NCI-H187 (cell line): ENCODE measurements at regions not wholly inside any gene's neighbourhood (a gene's known extent, or its start where the extent isn't known, plus 50 kb on each side); places are given as distances from the start of the nearest gene placed in this dataset.
A peak's percentile ranks its signal among the peaks of the same experiment; 100 is the strongest.
"Not testable (repeated sequence)": the region's sequence is repeated elsewhere in the genome, so short reads cannot be mapped to it uniquely, and the experiment has no call there.

ENCODE experiments used
- DNase-seq, 2 experiments: peaks; one replicate each; lab custom pipeline; 2025; lab: John Stamatoyannopoulos, UW

- DNase-seq = peak in 1 of 2 experiments; percentile 27
Observed at GRCh38 chr14:106308839-106309389, 782.5 kb downstream of the TMEM121 start.

- no peak for DNase-seq
Observed at GRCh38 chr14:106309423-106309822, 783.0 kb downstream of the TMEM121 start.

DNA sequence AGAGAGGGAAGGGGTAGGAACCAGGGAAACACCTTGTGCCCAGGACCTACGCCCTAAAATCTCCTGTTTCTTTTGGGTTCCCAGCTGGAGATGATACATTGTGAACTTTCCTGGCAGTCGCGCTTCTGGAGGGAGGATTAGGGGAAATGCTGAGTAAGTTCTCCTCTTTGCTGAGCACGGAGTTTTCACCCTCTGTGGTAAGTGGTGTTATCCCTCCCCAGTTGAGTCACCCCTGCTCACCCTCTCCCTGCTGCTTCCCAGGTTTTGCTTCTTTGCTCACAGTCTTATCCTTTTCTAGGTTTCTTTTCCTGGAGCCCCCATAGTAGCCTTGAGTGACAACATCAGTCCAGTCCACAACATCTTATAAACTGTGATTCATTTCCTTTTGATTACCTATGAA lies 789.1 kb downstream of the TMEM121 start:
- no peak for DNase-seq

DNA sequence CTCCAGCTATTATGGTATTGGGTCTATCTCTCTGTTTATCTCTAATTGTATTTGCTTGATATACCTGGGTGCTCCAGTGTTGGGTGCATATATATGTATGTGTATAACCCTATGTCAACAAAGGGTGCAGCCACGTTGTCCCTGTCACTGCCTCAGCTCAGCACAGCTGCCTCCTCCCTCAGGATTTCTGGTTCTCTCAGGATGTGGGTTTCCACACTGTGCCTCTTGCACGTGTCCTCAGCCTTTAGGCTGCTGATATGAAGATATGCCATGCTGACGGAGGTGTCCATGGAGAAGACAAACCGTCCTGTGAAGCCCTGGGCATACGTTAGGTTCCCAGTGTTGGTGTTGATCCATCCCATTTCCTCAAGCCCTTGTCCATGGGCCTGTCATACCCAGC lies 791.2 kb downstream of the TMEM121 start:
- no peak for DNase-seq

GRCh38 chr14:106318700-106319099 lies 792.3 kb downstream of the TMEM121 start:
- no peak for DNase-seq

GRCh38 chr14:106323970-106324369 lies 797.6 kb downstream of the TMEM121 start:
- DNase-seq = not testable (repeated sequence)

- no peak for DNase-seq
Observed at GRCh38 chr14:106327234-106327633, 800.9 kb downstream of the TMEM121 start.

- not testable (repeated sequence) for DNase-seq
Observed at GRCh38 chr14:106327702-106328353, 801.4 kb downstream of the TMEM121 start.

DNA sequence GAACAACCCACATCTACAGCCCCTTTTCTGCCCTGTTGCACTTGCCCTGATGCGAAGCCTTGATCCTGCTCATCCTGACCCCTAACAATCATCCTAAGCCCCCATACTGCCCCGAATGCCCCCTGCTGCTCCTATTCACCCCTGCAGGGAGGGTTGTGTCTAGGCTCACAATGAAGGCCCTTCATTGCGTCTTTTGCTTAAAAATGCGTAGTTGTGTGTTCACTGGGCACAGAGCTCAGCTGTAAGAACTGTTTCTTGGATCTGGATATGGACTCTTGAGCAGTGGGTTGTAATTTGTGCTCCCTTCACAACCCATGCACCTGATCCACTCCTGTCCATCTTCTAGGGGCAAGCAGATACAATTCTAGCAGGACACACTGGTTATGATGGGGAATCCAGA lies 802.9 kb downstream of the TMEM121 start:
- not testable (repeated sequence) for DNase-seq

DNA sequence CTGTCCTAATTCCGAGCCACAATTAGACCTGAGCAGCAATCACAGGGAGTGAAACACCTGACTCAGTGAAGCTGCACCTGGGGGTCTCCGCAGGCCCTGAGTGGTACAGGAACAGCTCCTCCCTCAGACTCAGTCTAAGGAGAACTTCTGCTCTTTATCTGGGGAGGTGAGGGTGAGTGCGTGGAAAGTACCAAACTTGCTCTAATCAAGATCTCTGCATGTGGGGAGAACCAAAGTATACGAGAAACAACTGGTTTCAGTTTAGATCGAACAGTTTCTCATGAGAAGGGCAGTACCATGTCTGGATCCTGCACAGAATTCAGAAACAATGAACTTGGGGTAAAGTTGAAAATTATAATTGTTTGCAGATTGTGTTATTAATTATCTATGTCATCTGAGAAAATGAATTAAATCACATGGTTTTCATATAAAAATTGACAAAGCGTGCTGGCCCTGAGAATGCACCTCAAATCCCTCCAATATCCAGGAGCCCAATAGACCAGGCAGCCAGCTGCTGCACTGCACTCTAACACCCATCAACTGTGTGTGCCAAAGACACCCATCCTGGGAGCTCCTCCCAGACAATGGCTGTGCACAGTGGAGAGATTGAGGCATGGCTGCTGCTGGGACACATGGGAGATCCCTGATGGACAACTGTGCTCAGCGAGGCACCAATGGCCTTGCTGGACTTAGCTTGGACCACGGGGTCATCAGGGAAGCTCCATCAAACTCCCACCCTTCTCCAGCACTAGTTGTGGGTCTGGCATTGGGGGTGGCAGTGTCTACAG lies 803.8 kb downstream of the TMEM121 start:
- DNase-seq = not testable (repeated sequence)

DNA sequence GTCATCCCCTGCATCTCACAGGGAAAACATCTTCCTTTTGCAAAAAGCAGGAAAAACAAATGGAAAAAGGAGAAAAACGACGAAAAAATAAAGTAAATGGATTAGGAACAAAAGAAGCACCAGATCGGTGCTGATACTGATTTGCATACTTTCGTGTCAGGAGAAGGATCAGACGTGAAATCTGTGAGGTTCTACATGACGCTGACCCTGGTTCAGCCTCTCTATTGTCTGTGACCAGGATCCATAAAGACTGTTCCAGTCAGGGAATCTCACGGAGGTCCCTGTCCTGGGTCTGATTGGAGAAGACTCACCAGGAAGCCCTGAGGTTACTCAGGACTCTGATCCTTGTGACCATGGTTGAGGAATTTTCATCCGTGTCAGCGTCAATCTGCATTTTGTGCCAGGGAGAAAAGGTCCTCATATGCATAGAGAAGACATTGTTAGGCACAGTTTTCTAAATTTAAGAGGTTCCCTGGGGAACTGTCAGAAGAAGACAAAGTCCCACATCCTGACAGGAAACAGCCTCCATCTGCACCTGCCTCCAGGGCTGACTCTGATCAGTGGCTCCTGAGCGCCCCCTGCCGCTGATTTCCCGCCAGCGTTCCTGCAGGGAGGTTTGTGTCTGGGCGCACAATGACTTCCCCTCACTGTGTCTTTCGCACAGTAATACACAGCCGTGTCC lies 808.2 kb downstream of the TMEM121 start:
- not testable (repeated sequence) for DNase-seq

DNA sequence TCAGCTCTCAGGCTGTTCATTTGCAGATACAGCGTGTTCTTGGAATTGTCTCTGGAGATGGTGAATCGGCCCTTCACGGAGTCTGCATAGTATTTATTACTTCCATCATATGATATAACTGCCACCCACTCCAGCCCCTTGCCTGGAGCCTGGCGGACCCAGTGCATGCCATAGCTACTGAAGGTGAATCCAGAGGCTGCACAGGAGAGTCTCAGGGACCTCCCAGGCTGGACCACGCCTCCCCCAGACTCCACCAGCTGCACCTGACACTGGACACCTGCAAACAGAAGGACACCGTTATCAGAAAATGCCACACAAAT lies 808.7 kb downstream of the TMEM121 start:
- not testable (repeated sequence) for DNase-seq

- not testable (repeated sequence) for DNase-seq
Observed at GRCh38 chr14:106338775-106339174, 812.4 kb downstream of the TMEM121 start.

- DNase-seq = not testable (repeated sequence)
Observed at GRCh38 chr14:106340658-106341057, 814.3 kb downstream of the TMEM121 start.

GRCh38 chr14:106341161-106341560 lies 814.8 kb downstream of the TMEM121 start:
- not testable (repeated sequence) for DNase-seq

DNA sequence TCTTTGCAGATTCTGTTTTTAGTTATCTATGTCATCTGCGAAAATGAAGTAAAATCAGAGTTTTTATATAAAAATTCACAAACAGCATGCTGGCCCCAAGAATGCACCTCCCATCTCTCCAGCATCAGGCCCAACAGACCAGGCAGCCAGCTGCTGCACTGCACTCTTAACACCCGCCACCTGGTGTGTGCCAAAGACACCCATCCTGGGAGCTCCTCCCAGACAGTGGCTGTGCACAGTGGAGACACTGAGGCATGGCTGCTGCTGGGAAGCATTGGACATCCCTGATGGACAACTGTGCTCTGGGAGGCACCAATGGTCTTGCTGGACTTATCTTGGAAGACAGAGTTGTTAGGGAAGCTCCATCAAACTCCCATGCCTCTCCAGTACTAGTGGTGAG lies 817.2 kb downstream of the TMEM121 start:
- no peak for DNase-seq

GRCh38 chr14:106344065-106344614 lies 817.8 kb downstream of the TMEM121 start:
- DNase-seq = not testable (repeated sequence)

- not testable (repeated sequence) for DNase-seq
Observed at GRCh38 chr14:106344791-106345479, 818.6 kb downstream of the TMEM121 start.

- DNase-seq = no peak
Observed at GRCh38 chr14:106346084-106346483, 819.7 kb downstream of the TMEM121 start.

GRCh38 chr14:106346534-106347290 lies 820.3 kb downstream of the TMEM121 start:
- no peak for DNase-seq

GRCh38 chr14:106347291-106347778 lies 821.0 kb downstream of the TMEM121 start:
- no peak for DNase-seq
